HCT116 (cell line): ENCODE measurements at regions not wholly inside any gene's neighbourhood (a gene's known extent, or its start where the extent isn't known, plus 50 kb on each side); places are given as distances from the start of the nearest gene placed in this dataset.

Experiments
- ATAC-seq: fragments of 200-7000 bp; cut with Tn5 transposase; 2 replicates; pipeline ENCODE4 v1.9.1; 2020; ENCODE audit warnings: mild to moderate bottlenecking, moderate library complexity
- BruUV-seq: library from RNA; stranded (reverse); fragments of 400-500 nt; replicated peaks from 2 replicates; lab custom pipeline; 2021; lab: Mats Ljungman, UMichigan
- CTCF ChIA-PET: fragments of 300-600 bp; sonication (Branson Sonifier 250); formaldehyde crosslinking; loops from one replicate; lab custom pipeline; 2021; ENCODE audit warnings: antibody characterized with exemption; lab: Charles Lee
- POLR2A ChIA-PET: fragments of 300-600, 350-600 bp; sonication (Branson Sonifier 250); formaldehyde crosslinking; loops from one replicate; lab custom pipeline; 2021; ENCODE audit warnings: antibody characterized with exemption; lab: Charles Lee
- RAD21 ChIA-PET, 2 experiments: fragments of 300-600 bp; sonication (Branson Sonifier 250); formaldehyde crosslinking; loops; one replicate each; lab custom pipeline; 2023; ENCODE audit warnings: low total read pairs in 2 of 2; ENCODE audit not compliant: uncharacterized antibody in 2 of 2, unreplicated experiment in 2 of 2, low non-redundant PET in 1 of 2; lab: Charles Lee
- DNase-seq: peaks from one replicate; pipeline ENCODE4 v3.0.0-alpha.2; 2010; ENCODE audit warnings: low read depth, low spot score
- H2AFZ ChIP-seq: fragments of 200-600 bp; shearing (Covaris generic), sonication (generic); 2 replicates; pipeline ENCODE4 v1.6.1; 2017; ENCODE audit warnings: low read depth, mixed run types, mixed read lengths, antibody characterized with exemption, low read length; ENCODE audit not compliant: poor library complexity, severe bottlenecking
- H3K27ac ChIP-seq: 2 replicates; pipeline ENCODE4 v1.5.1; 2012; ENCODE audit warnings: low read depth, low read length
- H3K27me3 ChIP-seq: fragments of 200-600 bp; sonication (generic); 2 replicates; pipeline ENCODE4 v1.6.1; 2016; ENCODE audit warnings: mixed run types, low read length, mixed read lengths; ENCODE audit not compliant: insufficient read depth
- H3K36me3 ChIP-seq, 2 experiments: fragments of 200-500 bp in 1 of 2; fragments of 200-600 bp in 1 of 2; sonication (Bioruptor generic) in 1 of 2; sonication (generic) in 1 of 2; 2 replicates each; pipeline versions ENCODE4 v1.5.1 to v1.6.1; 2014 to 2016; ENCODE audit warnings: low read length in 2 of 2, inconsistent platforms in 1 of 2, mixed read lengths in 1 of 2, mixed run types in 1 of 2; ENCODE audit not compliant: insufficient read depth in 2 of 2, control insufficient read depth in 1 of 2
- H3K4me1 ChIP-seq, 2 experiments: fragments of 200-600 bp in 1 of 2; sonication (generic) in 1 of 2; 2 replicates each; pipeline versions ENCODE4 v1.5.1 to v1.6.1; 2012 to 2017; ENCODE audit warnings: low read length in 2 of 2, inconsistent platforms in 1 of 2, mild to moderate bottlenecking in 1 of 2, mixed read lengths in 1 of 2, mixed run types in 1 of 2, moderate library complexity in 1 of 2; ENCODE audit not compliant: insufficient read depth in 2 of 2, control insufficient read depth in 1 of 2
- H3K4me2 ChIP-seq: fragments of 200-600 bp; sonication (generic); 2 replicates; pipeline ENCODE4 v1.6.1; 2017; ENCODE audit warnings: mixed run types, low read length, mixed read lengths
- H3K4me3 ChIP-seq, 2 experiments: fragments of 200-600 bp in 1 of 2; sonication (generic) in 1 of 2; replicated peaks in 1 of 2; 2 replicates each; pipeline ENCODE4 v1.5.1; 2011 to 2016; ENCODE audit warnings: low read length in 2 of 2, control low read depth in 1 of 2, low read depth in 1 of 2, mild to moderate bottlenecking in 1 of 2, mixed read lengths in 1 of 2, mixed run types in 1 of 2
- H3K79me2 ChIP-seq: fragments of 200-600 bp; sonication (generic); 2 replicates; pipeline ENCODE4 v1.6.1; 2017; ENCODE audit warnings: mild to moderate bottlenecking, mixed run types, low read length, moderate library complexity, mixed read lengths; ENCODE audit not compliant: insufficient read depth
- H3K9ac ChIP-seq: fragments of 200-600 bp; sonication (generic); 2 replicates; pipeline ENCODE4 v1.6.1; 2016; ENCODE audit warnings: low read length, mixed read lengths
- H3K9me2 ChIP-seq: fragments of 200-600 bp; sonication (generic), shearing (Covaris generic); 2 replicates; pipeline ENCODE4 v1.6.1; 2017; ENCODE audit warnings: mixed run types, mild to moderate bottlenecking, moderate library complexity; ENCODE audit not compliant: insufficient read depth
- H3K9me3 ChIP-seq, 2 experiments: fragments of 200-500 bp in 1 of 2; fragments of 200-600 bp in 1 of 2; sonication (Bioruptor generic) in 1 of 2; sonication (generic) in 1 of 2; 2 replicates each; pipeline ENCODE4 v1.6.1; 2014 to 2017; ENCODE audit warnings: low read length in 2 of 2, mixed read lengths in 2 of 2, inconsistent platforms in 1 of 2, low read depth in 1 of 2, mild to moderate bottlenecking in 1 of 2, mixed run types in 1 of 2, moderate library complexity in 1 of 2; ENCODE audit not compliant: control insufficient read depth in 1 of 2, insufficient read depth in 1 of 2
- H4K20me1 ChIP-seq: fragments of 200-600 bp; sonication (generic), shearing (Covaris generic); 2 replicates; pipeline ENCODE4 v1.6.1; 2017; ENCODE audit warnings: mixed run types, mild to moderate bottlenecking, moderate library complexity; ENCODE audit not compliant: insufficient read depth
- ATF3 ChIP-seq: IDR thresholded peaks from 2 replicates; pipeline ENCODE4 v1.6.1; 2012
- EZH2 ChIP-seq: fragments of 200-600 bp; sonication (generic); IDR thresholded peaks from 2 replicates; pipeline ENCODE4 v1.6.1; 2017; ENCODE audit warnings: antibody characterized with exemption, mixed run types
- FOSL1 ChIP-seq: IDR thresholded peaks from 2 replicates; pipeline ENCODE4 v1.6.1; 2012; ENCODE audit warnings: low read depth
- REST ChIP-seq: IDR thresholded peaks from 2 replicates; pipeline ENCODE4 v1.6.1; 2012; ENCODE audit warnings: low read depth
- SP1 ChIP-seq: IDR thresholded peaks from 2 replicates; pipeline ENCODE4 v1.6.1; 2012; ENCODE audit warnings: low read depth
- SRF ChIP-seq: IDR thresholded peaks from 2 replicates; pipeline ENCODE4 v1.6.1; 2012; ENCODE audit warnings: low read depth
- TCF7L2 ChIP-seq: IDR thresholded peaks from 2 replicates; pipeline ENCODE4 v1.7.0; 2011; ENCODE audit warnings: borderline replicate concordance, inconsistent platforms; ENCODE audit not compliant: insufficient read depth, insufficient read length; ENCODE audit errors: extremely low read depth
- intact Hi-C: fragments of 100-400 bp; cut with micrococcal nuclease; formaldehyde crosslinking; loops from 2 replicates; pipeline ENCODE4 v1.10.0; 2022

GRCh38 chr10:131580076-131580652 lies 268.6 kb upstream of the TCERG1L start:
- no TSS peak for BruUV-seq
- ATAC-seq (no peak), DNase-seq (no peak)
- no peaks in the 10 kb centered on the region for H3K36me3 ChIP-seq
- ChIA-PET CTCF (no interaction called here), POLR2A (no interaction called here), RAD21 (no interaction called here)
- no peak overlapping the region for H3K27ac ChIP-seq
- H4K20me1 ChIP-seq = no peaks in the 10 kb centered on the region
- H3K4me3 ChIP-seq = no peak overlapping the region
- H2AFZ ChIP-seq = no peak overlapping the region
- H3K79me2 ChIP-seq = no peaks in the 10 kb centered on the region
- no peaks in the 10 kb centered on the region for H3K27me3 ChIP-seq
- no peak overlapping the region for H3K4me2 ChIP-seq
- no peak overlapping the region for H3K9ac ChIP-seq
- H3K9me3 ChIP-seq = no peaks in the 10 kb centered on the region
- no peaks in the 10 kb centered on the region for H3K4me1 ChIP-seq
- no peaks in the 10 kb centered on the region for H3K9me2 ChIP-seq
- intact Hi-C loops = no loop called here
- TF ChIP-seq TCF7L2 (no peak), FOSL1 (no peak), SRF (no peak), SP1 (no peak), REST (no peak), ATF3 (no peak), EZH2 (no peak)
